Glutamatergic neuron (in vitro differentiated cells): ENCODE measurements at regions not wholly inside any gene's neighbourhood (a gene's known extent, or its start where the extent isn't known, plus 50 kb on each side); places are given as distances from the start of the nearest gene placed in this dataset.

ENCODE experiments used
- DNase-seq: peaks from one replicate; pipeline ENCODE4 v3.0.0; 2022
- H3K27ac Mint-ChIP-seq: one replicate; pipeline ENCODE4 v1.8.0; 2020; ENCODE audit warnings: mild to moderate bottlenecking, mixed read lengths, inconsistent platforms; ENCODE audit not compliant: unreplicated experiment
- H3K27me3 Mint-ChIP-seq: one replicate; pipeline ENCODE4 v1.8.0; 2020; ENCODE audit warnings: mild to moderate bottlenecking, moderate library complexity, mixed read lengths, inconsistent platforms; ENCODE audit not compliant: unreplicated experiment
- H3K36me3 Mint-ChIP-seq: one replicate; pipeline ENCODE4 v1.8.0; 2020; ENCODE audit warnings: mild to moderate bottlenecking, mixed read lengths, inconsistent platforms; ENCODE audit not compliant: unreplicated experiment
- H3K4me1 Mint-ChIP-seq: one replicate; pipeline ENCODE4 v1.8.0; 2020; ENCODE audit warnings: mild to moderate bottlenecking, low read depth, mixed read lengths, inconsistent platforms; ENCODE audit not compliant: unreplicated experiment
- H3K4me3 Mint-ChIP-seq: one replicate; pipeline ENCODE4 v1.8.0; 2020; ENCODE audit warnings: mild to moderate bottlenecking, mixed read lengths, inconsistent platforms; ENCODE audit not compliant: unreplicated experiment
- H3K9me3 Mint-ChIP-seq: one replicate; pipeline ENCODE4 v1.8.0; 2020; ENCODE audit warnings: mild to moderate bottlenecking, moderate library complexity, mixed read lengths, inconsistent platforms; ENCODE audit not compliant: unreplicated experiment
- CTCF ChIP-seq: fragments of 200-600 bp; sonication (generic); IDR thresholded peaks from one replicate; pipeline ENCODE4 v1.5.0; 2021; ENCODE audit not compliant: partially characterized antibody, unreplicated experiment

- peaks cover 2% of the 10 kb centered on the region for H3K27me3 Mint-ChIP-seq
- no peaks in the 10 kb centered on the region for H3K4me1 Mint-ChIP-seq
- no peak for DNase-seq
- no peaks in the 10 kb centered on the region for H3K9me3 Mint-ChIP-seq
- H3K36me3 Mint-ChIP-seq, result no peaks in the 10 kb centered on the region
- TF ChIP-seq CTCF, result no peak
- H3K27ac Mint-ChIP-seq, result no peak overlapping the region
- no peak overlapping the region for H3K4me3 Mint-ChIP-seq
Measured at GRCh38 chr4:167524091-167524490, 289.8 kb upstream of the SPOCK3 start.

DNA sequence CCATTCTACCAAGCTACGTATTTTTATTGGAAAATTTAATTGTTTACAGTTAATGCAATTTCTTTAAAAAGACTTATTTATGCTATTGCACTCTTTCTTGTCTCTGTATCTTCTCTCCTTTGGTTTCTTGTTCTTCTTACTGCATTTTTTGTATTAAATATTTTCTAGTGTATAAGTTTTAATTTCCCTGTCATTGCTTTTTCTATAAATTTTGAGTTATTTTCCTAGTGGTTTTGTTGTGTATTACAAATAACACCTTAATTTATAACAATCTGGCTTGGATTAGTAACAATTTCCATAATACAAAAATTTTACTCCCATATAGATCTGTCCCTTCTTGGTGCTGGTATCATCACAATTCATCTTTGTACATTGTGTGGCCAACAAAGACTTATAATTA is 303.5 kb upstream of the SPOCK3 start:
- Mint-ChIP-seq H3K9me3 (no peaks in the 10 kb centered on the region), H3K4me1 (no peaks in the 10 kb centered on the region), H3K36me3 (no peaks in the 10 kb centered on the region), H3K27ac (no peak overlapping the region), H3K27me3 (no peaks in the 10 kb centered on the region), H3K4me3 (no peak overlapping the region)
- DNase-seq, result no peak
- no peak for TF ChIP-seq CTCF

DNA sequence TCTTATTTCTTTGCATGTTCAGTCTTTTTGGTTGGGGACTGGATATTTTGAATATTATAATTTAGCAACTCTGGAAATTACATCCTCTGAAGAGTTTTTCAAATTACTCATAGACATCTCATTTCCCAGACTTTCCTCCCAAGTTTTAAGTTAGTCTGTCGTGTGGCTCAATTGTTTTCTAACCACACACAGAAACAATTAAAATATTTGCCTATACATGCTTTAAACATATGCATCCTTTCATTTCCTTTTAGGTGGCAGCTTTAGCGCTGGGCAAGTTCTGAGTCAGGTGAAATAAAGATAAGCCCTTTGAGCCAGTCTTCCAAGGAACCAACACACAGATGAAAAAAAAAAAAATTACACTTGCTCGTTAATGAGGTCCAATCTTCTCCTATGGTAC is 307.0 kb upstream of the SPOCK3 start:
- Mint-ChIP-seq H3K9me3 (no peaks in the 10 kb centered on the region), H3K4me3 (no peak overlapping the region), H3K4me1 (no peaks in the 10 kb centered on the region), H3K36me3 (no peaks in the 10 kb centered on the region), H3K27me3 (no peaks in the 10 kb centered on the region), H3K27ac (no peak overlapping the region)
- TF ChIP-seq CTCF, result no peak
- DNase-seq, result no peak

- H3K36me3 Mint-ChIP-seq, result no peaks in the 10 kb centered on the region
- H3K4me3 Mint-ChIP-seq, result no peak overlapping the region
- no peak for TF ChIP-seq CTCF
- H3K4me1 Mint-ChIP-seq, result no peaks in the 10 kb centered on the region
- no peak for DNase-seq
- no peaks in the 10 kb centered on the region for H3K9me3 Mint-ChIP-seq
- H3K27ac Mint-ChIP-seq, result no peak overlapping the region
- H3K27me3 Mint-ChIP-seq, result no peaks in the 10 kb centered on the region
Measured at GRCh38 chr4:167544391-167544790, 310.1 kb upstream of the SPOCK3 start.

DNA sequence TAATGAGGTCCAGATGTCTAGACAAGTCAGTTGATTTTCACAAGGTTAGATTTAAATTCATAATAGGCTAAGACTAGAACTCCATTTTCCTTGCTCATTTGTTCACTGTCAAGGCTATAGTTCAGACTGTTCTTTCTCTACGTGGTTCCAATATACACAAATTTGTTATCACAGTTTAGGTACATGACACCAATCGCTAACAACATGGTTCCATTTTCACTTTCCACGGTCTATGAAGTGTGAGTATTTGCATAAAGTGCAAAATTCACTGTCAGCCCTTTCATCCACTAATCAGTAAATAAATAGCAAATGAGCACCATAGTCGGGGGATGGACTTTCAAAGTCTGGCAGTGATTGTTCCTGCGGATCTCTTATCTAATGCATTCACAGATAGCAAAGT is 315.7 kb upstream of the SPOCK3 start:
- no peak for DNase-seq
- Mint-ChIP-seq H3K4me1 (no peaks in the 10 kb centered on the region), H3K27me3 (no peaks in the 10 kb centered on the region), H3K9me3 (no peaks in the 10 kb centered on the region), H3K27ac (no peak overlapping the region), H3K4me3 (no peak overlapping the region), H3K36me3 (no peaks in the 10 kb centered on the region)
- TF ChIP-seq CTCF, result no peak
